GM20000 (cell line): ENCODE measurements at regions not wholly inside any gene's neighbourhood (a gene's known extent, or its start where the extent isn't known, plus 50 kb on each side); places are given as distances from the start of the nearest gene placed in this dataset.

ENCODE experiments used
- DNase-seq: peaks from one replicate; pipeline ENCODE4 v3.0.0; 2012; ENCODE audit warnings: low spot score
- TF ChIP-seq, protein P1 (sequence below): IDR thresholded peaks from 2 replicates; pipeline ENCODE4 v1.5.1; 2012; ENCODE audit warnings: mild to moderate bottlenecking, control low read depth; ENCODE audit errors: extremely low read depth, missing control alignments

DNA sequence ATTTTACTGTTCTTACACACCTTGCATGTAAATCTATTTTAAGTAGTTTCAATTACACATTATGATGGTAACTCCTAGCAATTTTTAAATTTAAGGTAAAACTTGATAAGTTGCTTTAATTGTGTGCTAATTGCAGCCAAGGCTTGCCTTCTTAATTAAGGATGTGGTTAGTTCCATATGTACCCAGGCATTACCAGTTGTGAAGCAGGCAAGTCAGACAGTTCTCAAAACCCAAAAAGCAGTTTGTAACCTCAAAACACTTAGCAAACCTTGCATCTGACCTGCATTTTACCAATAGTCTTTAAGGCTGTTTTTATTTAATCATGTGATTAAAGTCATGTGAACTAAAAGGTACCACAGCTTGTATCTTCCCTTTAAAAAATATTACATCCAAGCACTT is 1159.4 kb downstream of the DSC3 start:
- no peak for DNase-seq

DNA sequence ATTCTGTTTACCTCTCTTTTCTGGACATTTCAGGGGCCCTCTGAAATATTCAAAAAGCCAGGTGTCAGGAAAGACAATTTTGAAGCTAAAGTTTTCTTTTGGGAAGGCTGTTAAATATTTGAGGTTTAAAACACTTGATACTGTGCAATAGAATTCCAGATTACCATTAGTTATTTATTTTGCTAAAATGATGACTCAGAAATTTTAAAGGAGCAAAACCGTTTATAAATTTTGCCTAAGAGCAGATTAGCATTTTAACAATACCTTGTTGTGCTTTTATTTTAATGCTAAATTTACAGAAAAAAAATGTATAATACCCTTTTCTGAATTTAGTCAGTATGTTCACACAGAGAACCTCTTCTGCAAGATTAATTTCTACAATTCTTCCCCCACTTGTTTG is 1159.9 kb downstream of the DSC3 start:
- TF ChIP-seq, protein P1, sequence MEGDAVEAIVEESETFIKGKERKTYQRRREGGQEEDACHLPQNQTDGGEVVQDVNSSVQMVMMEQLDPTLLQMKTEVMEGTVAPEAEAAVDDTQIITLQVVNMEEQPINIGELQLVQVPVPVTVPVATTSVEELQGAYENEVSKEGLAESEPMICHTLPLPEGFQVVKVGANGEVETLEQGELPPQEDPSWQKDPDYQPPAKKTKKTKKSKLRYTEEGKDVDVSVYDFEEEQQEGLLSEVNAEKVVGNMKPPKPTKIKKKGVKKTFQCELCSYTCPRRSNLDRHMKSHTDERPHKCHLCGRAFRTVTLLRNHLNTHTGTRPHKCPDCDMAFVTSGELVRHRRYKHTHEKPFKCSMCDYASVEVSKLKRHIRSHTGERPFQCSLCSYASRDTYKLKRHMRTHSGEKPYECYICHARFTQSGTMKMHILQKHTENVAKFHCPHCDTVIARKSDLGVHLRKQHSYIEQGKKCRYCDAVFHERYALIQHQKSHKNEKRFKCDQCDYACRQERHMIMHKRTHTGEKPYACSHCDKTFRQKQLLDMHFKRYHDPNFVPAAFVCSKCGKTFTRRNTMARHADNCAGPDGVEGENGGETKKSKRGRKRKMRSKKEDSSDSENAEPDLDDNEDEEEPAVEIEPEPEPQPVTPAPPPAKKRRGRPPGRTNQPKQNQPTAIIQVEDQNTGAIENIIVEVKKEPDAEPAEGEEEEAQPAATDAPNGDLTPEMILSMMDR: no peak
- no peak for DNase-seq

More for the DNA sequence above, 1159.4 kb downstream of the DSC3 start:
- TF ChIP-seq, protein P1: no peak

DNA sequence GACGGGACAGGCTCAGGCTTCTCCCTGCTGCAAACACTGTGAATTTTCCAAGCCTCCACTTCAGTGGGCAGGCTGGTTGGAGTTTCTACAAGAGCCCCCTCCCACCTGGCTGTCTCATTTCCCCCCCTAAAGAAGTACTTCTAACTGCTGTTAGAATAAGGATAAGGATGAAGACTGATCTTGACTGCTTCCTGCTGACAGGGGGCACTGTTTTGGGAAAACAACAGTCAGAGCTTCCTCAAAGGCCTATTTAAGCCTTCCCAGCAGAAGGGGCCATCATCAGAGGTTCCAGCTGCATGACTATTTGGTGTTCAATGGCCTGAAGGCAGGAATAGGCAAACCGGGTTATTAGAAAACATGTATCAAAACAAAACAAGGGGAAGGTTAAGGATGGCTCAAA is 1162.8 kb downstream of the DSC3 start:
- TF ChIP-seq, protein P1: no peak
- DNase-seq: no peak

DNA sequence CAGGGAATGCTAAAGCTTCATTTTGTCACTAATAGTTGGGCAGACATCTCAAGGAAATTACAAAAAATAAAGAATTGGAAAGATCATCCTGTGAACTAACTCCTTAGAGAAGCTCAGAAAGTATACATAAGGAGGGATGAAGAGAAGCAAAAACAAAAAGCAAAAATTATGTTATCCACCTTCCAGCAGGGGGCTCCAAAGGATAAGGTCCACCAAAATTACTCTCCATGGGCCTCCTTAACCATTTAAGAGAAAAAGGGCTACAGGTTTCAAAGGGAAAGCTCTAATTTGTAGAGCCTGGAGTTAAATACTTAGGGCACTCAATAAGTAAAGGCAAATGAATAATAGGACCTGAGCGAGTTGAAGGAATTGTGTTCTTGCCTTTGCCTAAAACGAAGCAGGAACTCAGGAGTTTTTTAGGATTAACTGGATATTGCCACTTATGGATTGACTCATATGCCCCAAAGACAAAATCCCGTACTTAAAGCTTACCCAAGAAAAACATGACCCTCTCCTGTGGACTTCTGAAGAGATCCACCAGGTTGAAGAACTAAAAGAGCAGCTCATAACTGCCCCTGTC is 1167.9 kb downstream of the DSC3 start:
- TF ChIP-seq, protein P1: peak; percentile 2

DNA sequence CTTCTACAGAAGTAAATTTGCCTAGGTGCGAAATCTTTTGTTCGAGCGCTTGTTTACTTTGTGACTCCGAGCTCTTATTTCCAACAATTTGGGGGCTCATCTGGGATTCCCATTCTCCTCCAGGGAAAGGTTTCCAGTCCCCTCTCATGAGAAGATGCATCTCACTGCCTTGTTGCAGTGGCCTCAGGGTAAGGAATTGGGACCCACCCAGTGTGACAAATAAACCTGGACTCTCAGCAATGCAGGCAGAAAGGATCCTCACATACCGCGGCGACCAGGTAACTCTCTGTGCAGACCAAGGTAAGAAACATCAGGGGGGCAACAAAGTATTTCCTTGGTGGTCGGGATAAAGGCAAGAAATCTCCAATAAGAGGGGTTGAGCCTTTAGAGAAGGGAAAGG is 1169.3 kb downstream of the DSC3 start:
- TF ChIP-seq, protein P1: no peak
- DNase-seq: no peak

More for the DNA sequence above, 1167.9 kb downstream of the DSC3 start:
- peak; percentile 8 for DNase-seq

DNA sequence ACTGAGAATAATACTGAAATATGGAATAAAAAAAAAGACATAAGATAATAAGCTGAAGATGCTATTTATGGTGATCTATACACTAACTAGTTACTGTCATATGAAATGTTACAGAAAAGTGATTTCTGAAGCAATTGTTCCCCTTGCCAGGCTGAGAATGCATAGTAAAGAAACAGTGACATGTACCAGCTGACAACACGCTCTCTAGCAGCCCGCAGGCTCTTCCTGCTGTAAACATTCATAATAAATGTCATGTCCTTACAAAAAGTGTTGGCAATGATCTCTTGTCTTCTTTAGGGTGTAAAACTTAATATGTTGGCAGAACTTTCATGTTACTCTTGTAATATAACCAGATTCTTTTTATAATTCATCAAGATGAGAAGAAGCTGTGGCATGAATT is 1171.3 kb downstream of the DSC3 start:
- TF ChIP-seq, protein P1: no peak
- DNase-seq: no peak

DNA sequence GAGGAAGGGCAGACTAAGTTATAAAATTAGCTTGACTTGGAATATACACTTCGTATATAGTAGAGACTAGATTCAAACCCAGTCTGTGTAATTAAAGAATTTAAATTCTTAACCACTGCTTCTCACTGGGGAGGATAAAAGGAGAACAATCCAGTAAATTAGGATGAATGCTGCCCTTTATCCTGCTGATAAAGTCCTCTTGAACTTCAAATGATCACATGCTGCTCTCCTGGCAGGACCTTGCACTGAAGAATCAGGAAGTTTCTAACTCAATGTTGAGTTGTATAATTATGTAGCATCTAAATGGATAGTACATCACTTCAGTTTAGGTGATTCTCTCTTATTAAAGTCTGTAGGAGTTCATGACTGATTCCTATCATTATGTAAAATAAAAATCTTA is 1179.7 kb downstream of the DSC3 start:
- TF ChIP-seq, protein P1: no peak
- no peak for DNase-seq
